ENCODE measurements at regions not wholly inside any gene's neighbourhood (a gene's known extent, or its start where the extent isn't known, plus 50 kb on each side); places are given as distances from the start of the nearest gene placed in this dataset.

DNA sequence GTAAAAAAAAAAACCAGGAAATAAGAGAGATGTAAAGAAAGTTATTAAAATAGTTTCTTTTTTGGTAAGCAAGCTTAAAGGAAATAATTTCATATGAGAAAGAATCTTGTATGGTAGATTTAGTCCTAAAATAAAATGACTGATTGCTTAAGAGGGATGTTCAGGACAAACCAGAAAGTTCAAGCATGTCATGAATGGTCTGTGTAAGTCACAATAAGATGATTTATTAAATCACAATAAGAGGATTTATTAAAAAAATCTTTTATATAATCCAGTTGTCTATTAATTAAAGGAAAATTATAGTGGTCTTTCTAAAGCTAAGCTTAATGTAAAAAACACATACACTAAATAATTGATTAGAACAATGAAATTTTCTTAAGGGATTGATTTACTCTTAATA is 91.8 kb upstream of the OR13F1 start:
- Mint-ChIP-seq H3K4me1 (no peaks in the 10 kb centered on the region), H3K36me3 (ENCODE audit: low read depth) (no peaks in the 10 kb centered on the region), H3K27ac (no peak overlapping the region), H3K4me3 (no peak overlapping the region), H3K9me3 (peaks cover 31% of the 10 kb centered on the region), H3K27me3 (ENCODE audit: low read depth) (no peaks in the 10 kb centered on the region)
- TF ChIP-seq CTCF (IDR thresholded peaks at IDR 0.05; ENCODE audit: unreplicated experiment in 3 of 3): no peak

GRCh38 chr9:104416470-104416869 is 87.6 kb upstream of the OR13F1 start:
- Mint-ChIP-seq H3K27ac (no peak overlapping the region), H3K9me3 (peaks cover 25% of the 10 kb centered on the region), H3K36me3 (ENCODE audit: low read depth) (no peaks in the 10 kb centered on the region), H3K27me3 (ENCODE audit: low read depth) (no peaks in the 10 kb centered on the region), H3K4me3 (no peak overlapping the region), H3K4me1 (no peaks in the 10 kb centered on the region)
- no peak for TF ChIP-seq CTCF (IDR thresholded peaks at IDR 0.05; ENCODE audit: unreplicated experiment in 3 of 3)

DNA sequence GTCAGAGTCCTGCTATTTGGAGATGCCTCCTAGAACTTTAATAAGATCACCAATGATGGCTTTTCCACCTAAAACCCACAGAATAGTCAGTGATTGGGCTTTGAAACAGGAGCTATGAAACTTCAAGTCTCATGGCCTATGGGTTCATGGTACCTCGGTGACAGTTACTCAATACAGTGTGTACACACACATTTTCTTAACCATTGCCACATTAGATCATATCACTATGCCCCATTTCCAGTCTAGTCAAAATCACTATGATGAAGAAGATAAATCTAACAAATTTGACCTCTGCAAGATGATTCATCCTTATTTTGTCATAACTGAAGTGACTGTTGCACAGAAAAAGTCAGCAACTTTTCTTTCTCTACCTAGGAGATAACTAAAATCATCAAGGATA is 86.8 kb upstream of the OR13F1 start:
- H3K9me3 Mint-ChIP-seq: peaks cover 23% of the 10 kb centered on the region
- no peaks in the 10 kb centered on the region for H3K36me3 Mint-ChIP-seq (ENCODE audit: low read depth)
- no peak overlapping the region for H3K4me3 Mint-ChIP-seq
- no peak for TF ChIP-seq CTCF (IDR thresholded peaks at IDR 0.05; ENCODE audit: unreplicated experiment in 3 of 3)
- no peaks in the 10 kb centered on the region for H3K27me3 Mint-ChIP-seq (ENCODE audit: low read depth)
- no peak overlapping the region for H3K27ac Mint-ChIP-seq
- no peaks in the 10 kb centered on the region for H3K4me1 Mint-ChIP-seq

DNA sequence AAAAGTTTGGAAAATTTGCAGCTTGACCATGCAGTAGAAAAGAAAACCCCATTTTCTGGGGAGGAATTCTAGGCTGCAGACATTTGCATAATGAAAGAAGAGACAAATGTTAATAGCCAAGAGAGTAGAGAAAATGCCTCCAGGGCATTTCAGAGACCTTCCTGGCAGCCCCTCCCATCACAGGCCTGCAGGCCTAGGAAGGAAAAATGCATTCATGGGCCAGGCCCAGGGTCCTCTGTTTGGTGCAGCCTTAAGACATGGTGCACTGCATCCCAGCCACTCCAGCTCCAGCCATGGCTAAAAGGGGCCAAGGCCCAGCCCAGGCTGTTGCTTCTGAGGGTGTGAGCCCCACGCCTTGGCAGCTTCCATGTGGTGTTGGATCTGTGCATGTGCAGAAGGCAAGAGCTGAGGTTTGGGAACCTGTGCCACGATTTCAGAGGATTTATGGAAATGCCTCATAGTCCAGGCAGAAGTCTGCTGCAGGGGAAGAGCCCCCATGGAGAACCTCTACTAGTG is 75.0 kb upstream of the OR13F1 start:
- Mint-ChIP-seq H3K27me3 (ENCODE audit: low read depth) (no peaks in the 10 kb centered on the region), H3K27ac (no peak overlapping the region), H3K4me3 (no peak overlapping the region), H3K4me1 (no peaks in the 10 kb centered on the region), H3K9me3 (peaks cover 6% of the 10 kb centered on the region), H3K36me3 (ENCODE audit: low read depth) (no peaks in the 10 kb centered on the region)
- TF ChIP-seq CTCF (IDR thresholded peaks at IDR 0.05; ENCODE audit: unreplicated experiment in 3 of 3): no peak

GRCh38 chr9:104435059-104435458 is 69.0 kb upstream of the OR13F1 start:
- H3K36me3 Mint-ChIP-seq (ENCODE audit: low read depth): no peaks in the 10 kb centered on the region
- no peak for TF ChIP-seq CTCF (IDR thresholded peaks at IDR 0.05; ENCODE audit: unreplicated experiment in 3 of 3)
- no peaks in the 10 kb centered on the region for H3K9me3 Mint-ChIP-seq
- H3K4me3 Mint-ChIP-seq: no peak overlapping the region
- H3K27ac Mint-ChIP-seq: no peak overlapping the region
- H3K4me1 Mint-ChIP-seq: no peaks in the 10 kb centered on the region
- H3K27me3 Mint-ChIP-seq (ENCODE audit: low read depth): no peaks in the 10 kb centered on the region

DNA sequence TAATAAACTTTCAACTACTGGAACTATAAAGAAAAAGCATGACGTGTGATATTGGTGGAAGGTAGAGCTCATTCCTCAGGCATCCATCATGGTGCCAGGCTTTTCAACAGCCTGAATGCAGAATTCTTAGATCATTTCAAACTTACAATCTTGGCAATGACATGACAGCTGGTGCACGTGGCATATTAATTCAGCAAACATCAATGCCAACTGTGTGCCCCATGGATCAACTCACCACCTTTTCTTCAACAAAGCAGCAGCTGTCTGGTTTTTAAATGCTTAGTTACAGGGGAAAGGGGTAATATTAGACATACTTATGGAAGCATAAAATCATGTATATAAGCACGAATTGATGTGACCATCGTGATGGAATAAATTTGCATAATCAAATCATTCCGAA is 56.0 kb upstream of the OR13F1 start:
- peaks cover 5% of the 10 kb centered on the region for H3K4me1 Mint-ChIP-seq
- no peaks in the 10 kb centered on the region for H3K36me3 Mint-ChIP-seq (ENCODE audit: low read depth)
- no peaks in the 10 kb centered on the region for H3K9me3 Mint-ChIP-seq
- H3K27ac Mint-ChIP-seq: no peak overlapping the region
- H3K27me3 Mint-ChIP-seq (ENCODE audit: low read depth): no peaks in the 10 kb centered on the region
- no peak overlapping the region for H3K4me3 Mint-ChIP-seq
- TF ChIP-seq CTCF (IDR thresholded peaks at IDR 0.05; ENCODE audit: unreplicated experiment in 3 of 3): no peak
